ENCODE measurements at regions not wholly inside any gene's neighbourhood (a gene's known extent, or its start where the extent isn't known, plus 50 kb on each side); places are given as distances from the start of the nearest gene placed in this dataset.

DNA sequence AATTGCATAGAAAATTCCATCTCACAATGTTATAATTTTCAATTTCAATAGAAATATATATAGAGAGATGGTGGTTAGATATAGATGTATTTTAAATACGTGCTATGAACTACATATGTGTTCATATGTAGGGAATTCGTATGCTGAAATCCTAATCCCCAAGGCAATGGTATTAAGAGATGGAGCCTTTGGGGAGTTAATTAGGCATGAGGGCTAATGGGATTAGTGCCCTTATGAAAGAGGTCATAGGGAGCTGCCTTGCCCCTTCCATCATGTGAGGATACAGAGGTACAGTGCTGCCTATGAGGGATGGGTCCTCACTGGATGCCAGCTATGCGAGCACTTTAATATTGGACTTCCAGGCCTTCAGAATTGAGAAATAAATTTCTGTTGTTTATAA, 79.6 kb upstream of the CCDC54 start:
- H3K27ac Mint-ChIP-seq (ENCODE audit: unreplicated experiment), result no peak overlapping the region
- no peak overlapping the region for H3K4me3 Mint-ChIP-seq (ENCODE audit: unreplicated experiment)
- H3K4me1 Mint-ChIP-seq (ENCODE audit: unreplicated experiment), result no peaks in the 10 kb centered on the region
- DNase-seq (ENCODE audit: low spot score), result no peak
- no peaks in the 10 kb centered on the region for H3K27me3 Mint-ChIP-seq (ENCODE audit: unreplicated experiment)
- no peaks in the 10 kb centered on the region for H3K36me3 Mint-ChIP-seq (ENCODE audit: low read depth, unreplicated experiment)
- peaks cover 6% of the 10 kb centered on the region for H3K9me3 Mint-ChIP-seq (ENCODE audit: unreplicated experiment)
- TF ChIP-seq, protein P1, sequence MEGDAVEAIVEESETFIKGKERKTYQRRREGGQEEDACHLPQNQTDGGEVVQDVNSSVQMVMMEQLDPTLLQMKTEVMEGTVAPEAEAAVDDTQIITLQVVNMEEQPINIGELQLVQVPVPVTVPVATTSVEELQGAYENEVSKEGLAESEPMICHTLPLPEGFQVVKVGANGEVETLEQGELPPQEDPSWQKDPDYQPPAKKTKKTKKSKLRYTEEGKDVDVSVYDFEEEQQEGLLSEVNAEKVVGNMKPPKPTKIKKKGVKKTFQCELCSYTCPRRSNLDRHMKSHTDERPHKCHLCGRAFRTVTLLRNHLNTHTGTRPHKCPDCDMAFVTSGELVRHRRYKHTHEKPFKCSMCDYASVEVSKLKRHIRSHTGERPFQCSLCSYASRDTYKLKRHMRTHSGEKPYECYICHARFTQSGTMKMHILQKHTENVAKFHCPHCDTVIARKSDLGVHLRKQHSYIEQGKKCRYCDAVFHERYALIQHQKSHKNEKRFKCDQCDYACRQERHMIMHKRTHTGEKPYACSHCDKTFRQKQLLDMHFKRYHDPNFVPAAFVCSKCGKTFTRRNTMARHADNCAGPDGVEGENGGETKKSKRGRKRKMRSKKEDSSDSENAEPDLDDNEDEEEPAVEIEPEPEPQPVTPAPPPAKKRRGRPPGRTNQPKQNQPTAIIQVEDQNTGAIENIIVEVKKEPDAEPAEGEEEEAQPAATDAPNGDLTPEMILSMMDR (IDR thresholded peaks at IDR 0.05; ENCODE audit: unreplicated experiment), result no peak

DNA sequence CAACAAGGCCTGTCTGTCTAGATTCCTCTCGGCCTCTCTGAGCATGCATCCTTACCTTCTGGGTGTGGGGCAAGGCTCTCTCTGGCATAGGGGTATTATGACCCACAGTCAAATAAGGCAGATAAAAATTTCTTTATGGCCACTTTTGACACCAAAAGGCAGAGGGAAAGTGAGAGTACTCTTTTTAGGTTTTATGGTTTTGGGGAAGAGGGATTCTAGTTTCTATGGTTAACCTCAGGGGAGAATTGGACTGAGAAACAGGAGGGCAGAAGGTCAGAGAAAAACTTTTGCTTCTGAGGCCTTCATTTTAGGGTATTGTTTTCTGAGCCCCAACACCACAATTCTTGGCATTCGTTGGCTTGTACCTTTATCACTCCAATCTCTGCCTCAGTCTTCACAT, 70.0 kb upstream of the CCDC54 start:
- H3K27me3 Mint-ChIP-seq (ENCODE audit: unreplicated experiment), result no peaks in the 10 kb centered on the region
- no peak overlapping the region for H3K27ac Mint-ChIP-seq (ENCODE audit: unreplicated experiment)
- TF ChIP-seq, protein P1 (IDR thresholded peaks at IDR 0.05; ENCODE audit: unreplicated experiment), result no peak
- H3K4me1 Mint-ChIP-seq (ENCODE audit: unreplicated experiment), result peaks cover 5% of the 10 kb centered on the region
- no peak overlapping the region for H3K4me3 Mint-ChIP-seq (ENCODE audit: unreplicated experiment)
- no peaks in the 10 kb centered on the region for H3K36me3 Mint-ChIP-seq (ENCODE audit: low read depth, unreplicated experiment)
- no peaks in the 10 kb centered on the region for H3K9me3 Mint-ChIP-seq (ENCODE audit: unreplicated experiment)
- DNase-seq (ENCODE audit: low spot score), result no peak

DNA sequence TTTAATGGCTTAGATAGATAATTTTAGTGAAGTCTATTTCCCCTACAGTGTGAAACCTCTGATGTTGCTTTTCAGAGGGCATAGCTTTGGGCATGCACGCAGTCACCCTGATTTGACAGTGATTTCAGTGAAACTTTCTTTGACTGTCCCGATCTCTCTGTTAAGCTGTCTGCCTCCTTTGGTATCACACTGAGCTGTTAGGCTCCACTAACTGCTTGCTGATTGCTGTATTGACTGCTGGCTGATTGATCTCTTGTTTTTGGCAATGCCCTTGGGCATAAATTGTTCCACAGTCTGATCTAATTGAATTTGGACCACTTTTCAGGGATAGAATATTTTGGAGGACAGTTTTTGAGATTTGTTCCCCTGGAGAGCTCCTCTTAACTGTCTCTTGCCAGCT, 68.5 kb upstream of the CCDC54 start:
- no peak overlapping the region for H3K27ac Mint-ChIP-seq (ENCODE audit: unreplicated experiment)
- TF ChIP-seq, protein P1 (IDR thresholded peaks at IDR 0.05; ENCODE audit: unreplicated experiment), result no peak
- no peaks in the 10 kb centered on the region for H3K36me3 Mint-ChIP-seq (ENCODE audit: low read depth, unreplicated experiment)
- H3K27me3 Mint-ChIP-seq (ENCODE audit: unreplicated experiment), result no peaks in the 10 kb centered on the region
- H3K4me3 Mint-ChIP-seq (ENCODE audit: unreplicated experiment), result no peak overlapping the region
- H3K9me3 Mint-ChIP-seq (ENCODE audit: unreplicated experiment), result no peaks in the 10 kb centered on the region
- DNase-seq (ENCODE audit: low spot score), result no peak
- H3K4me1 Mint-ChIP-seq (ENCODE audit: unreplicated experiment), result peaks cover 5% of the 10 kb centered on the region

DNA sequence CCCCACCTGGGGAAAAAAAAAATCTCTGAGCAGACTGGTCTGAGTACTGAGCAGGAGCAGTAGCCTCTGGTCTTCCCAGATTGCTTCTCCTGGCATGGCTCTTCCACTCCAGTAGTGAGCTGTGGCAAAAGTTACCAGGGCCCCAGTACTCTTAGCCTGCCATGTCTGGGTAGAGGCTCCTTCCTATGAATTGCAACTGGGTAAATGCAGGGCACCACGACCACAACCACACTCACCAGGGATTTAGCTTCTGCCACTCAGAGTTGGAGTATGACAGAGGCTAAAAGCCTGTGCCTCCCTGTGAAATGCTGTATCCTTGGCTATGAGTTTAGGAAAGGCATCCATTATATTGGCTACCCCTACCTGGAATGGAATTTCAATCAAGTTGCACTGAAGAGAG, 67.9 kb upstream of the CCDC54 start:
- no peak overlapping the region for H3K27ac Mint-ChIP-seq (ENCODE audit: unreplicated experiment)
- no peak overlapping the region for H3K4me3 Mint-ChIP-seq (ENCODE audit: unreplicated experiment)
- H3K9me3 Mint-ChIP-seq (ENCODE audit: unreplicated experiment), result no peaks in the 10 kb centered on the region
- H3K36me3 Mint-ChIP-seq (ENCODE audit: low read depth, unreplicated experiment), result no peaks in the 10 kb centered on the region
- TF ChIP-seq, protein P1 (IDR thresholded peaks at IDR 0.05; ENCODE audit: unreplicated experiment), result no peak
- no peak for DNase-seq (ENCODE audit: low spot score)
- peaks cover 5% of the 10 kb centered on the region for H3K4me1 Mint-ChIP-seq (ENCODE audit: unreplicated experiment)
- no peaks in the 10 kb centered on the region for H3K27me3 Mint-ChIP-seq (ENCODE audit: unreplicated experiment)

DNA sequence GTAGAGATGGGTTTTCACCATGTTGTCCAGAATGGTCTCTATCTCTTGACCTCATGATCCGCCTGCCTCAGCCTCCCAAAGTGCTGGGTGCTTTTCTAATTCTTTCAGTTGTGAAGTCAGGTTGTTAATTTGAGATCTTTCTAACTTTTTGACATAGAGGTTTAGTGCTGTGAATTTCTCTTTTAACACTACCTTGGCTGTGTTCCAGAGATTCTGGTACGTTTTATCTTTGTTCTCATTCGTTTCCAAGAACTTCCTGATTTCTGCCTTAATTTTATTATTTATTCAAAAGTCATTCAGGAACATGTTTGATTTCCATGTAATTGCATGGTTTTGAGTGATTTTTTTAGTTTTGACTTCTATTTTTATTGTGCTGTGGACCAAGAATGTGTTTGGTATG, 63.5 kb upstream of the CCDC54 start:
- Mint-ChIP-seq H3K27ac (ENCODE audit: unreplicated experiment) (no peak overlapping the region), H3K36me3 (ENCODE audit: low read depth, unreplicated experiment) (no peaks in the 10 kb centered on the region), H3K9me3 (ENCODE audit: unreplicated experiment) (no peaks in the 10 kb centered on the region), H3K4me3 (ENCODE audit: unreplicated experiment) (no peak overlapping the region), H3K4me1 (ENCODE audit: unreplicated experiment) (peaks cover 3% of the 10 kb centered on the region), H3K27me3 (ENCODE audit: unreplicated experiment) (peaks cover 3% of the 10 kb centered on the region)
- TF ChIP-seq, protein P1 (IDR thresholded peaks at IDR 0.05; ENCODE audit: unreplicated experiment), result no peak
- DNase-seq (ENCODE audit: low spot score), result no peak

All from endothelial cell (in vitro differentiated cells).